ENCODE measurements at regions not wholly inside any gene's neighbourhood (a gene's known extent, or its start where the extent isn't known, plus 50 kb on each side); places are given as distances from the start of the nearest gene placed in this dataset.
A peak's percentile ranks its signal among the peaks of the same experiment; 100 is the strongest.
"Not testable (repeated sequence)": the region's sequence is repeated elsewhere in the genome, so short reads cannot be mapped to it uniquely, and the experiment has no call there.

GRCh38 chr5:82910491-82910890 is 166.7 kb downstream of the TMEM167A start:
- no peak overlapping the region for H3K4me3 ChIP-seq (ENCODE audit: low read depth, low read length)
- no peak for DNase-seq (ENCODE audit: low read depth)

- no peak overlapping the region for H3K4me3 ChIP-seq (ENCODE audit: low read depth, low read length)
- DNase-seq (ENCODE audit: low read depth) = no peak
These were observed 167.4 kb downstream of the TMEM167A start for GRCh38 chr5:82909771-82910170.

GRCh38 chr5:82905986-82906385 is 171.2 kb downstream of the TMEM167A start:
- no peak for DNase-seq (ENCODE audit: low read depth)

GRCh38 chr5:82901281-82901888 is 175.8 kb downstream of the TMEM167A start:
- DNase-seq (ENCODE audit: low read depth) = no peak
- H3K4me3 ChIP-seq (ENCODE audit: low read depth, low read length) = no peak overlapping the region

More at GRCh38 chr5:82905986-82906385, 171.2 kb downstream of the TMEM167A start:
- H3K4me3 ChIP-seq (ENCODE audit: low read depth, low read length) = no peak overlapping the region

GRCh38 chr5:82894716-82895115 is 182.5 kb downstream of the TMEM167A start:
- H3K4me3 ChIP-seq (ENCODE audit: low read depth, low read length) = no peak overlapping the region
- no peak for DNase-seq (ENCODE audit: low read depth)

GRCh38 chr5:82889088-82889487 is 188.1 kb downstream of the TMEM167A start:
- DNase-seq (ENCODE audit: low read depth) = no peak

GRCh38 chr5:82886911-82887310 is 190.3 kb downstream of the TMEM167A start:
- H3K4me3 ChIP-seq (ENCODE audit: low read depth, low read length) = no peak overlapping the region
- DNase-seq (ENCODE audit: low read depth) = no peak

More at GRCh38 chr5:82889088-82889487, 188.1 kb downstream of the TMEM167A start:
- H3K4me3 ChIP-seq (ENCODE audit: low read depth, low read length) = no peak overlapping the region

- peak; percentile 22 for DNase-seq (ENCODE audit: low read depth)
- H3K4me3 ChIP-seq (ENCODE audit: low read depth, low read length) = no peak overlapping the region
These were observed 191.4 kb downstream of the TMEM167A start for GRCh38 chr5:82885627-82886389.

- H3K4me3 ChIP-seq (ENCODE audit: low read depth, low read length) = no peak overlapping the region
- no peak for DNase-seq (ENCODE audit: low read depth)
These were observed 192.2 kb downstream of the TMEM167A start for GRCh38 chr5:82884821-82885471.

- no peak for DNase-seq (ENCODE audit: low read depth)
- no peak overlapping the region for H3K4me3 ChIP-seq (ENCODE audit: low read depth, low read length)
These were observed 194.9 kb downstream of the TMEM167A start for GRCh38 chr5:82882316-82882715.

GRCh38 chr5:82881571-82882174 is 195.5 kb downstream of the TMEM167A start:
- H3K4me3 ChIP-seq (ENCODE audit: low read depth, low read length) = no peak overlapping the region
- DNase-seq (ENCODE audit: low read depth) = no peak

- no peak overlapping the region for H3K4me3 ChIP-seq (ENCODE audit: low read depth, low read length)
- no peak for DNase-seq (ENCODE audit: low read depth)
These were observed 198.1 kb downstream of the TMEM167A start for GRCh38 chr5:82879089-82879488.

- no peak for DNase-seq (ENCODE audit: low read depth)
- no peak overlapping the region for H3K4me3 ChIP-seq (ENCODE audit: low read depth, low read length)
These were observed 203.7 kb downstream of the TMEM167A start for GRCh38 chr5:82873452-82873851.

GRCh38 chr5:82872321-82873288 is 204.6 kb downstream of the TMEM167A start:
- not testable (repeated sequence) for DNase-seq (ENCODE audit: low read depth); H3K4me3 ChIP-seq (ENCODE audit: low read depth, low read length)

- no peak for DNase-seq (ENCODE audit: low read depth)
- no peak overlapping the region for H3K4me3 ChIP-seq (ENCODE audit: low read depth, low read length)
These were observed 211.6 kb downstream of the TMEM167A start for GRCh38 chr5:82865625-82866024.

GRCh38 chr5:82863266-82863665 is 213.9 kb downstream of the TMEM167A start:
- DNase-seq (ENCODE audit: low read depth) = no peak
- H3K4me3 ChIP-seq (ENCODE audit: low read depth, low read length) = no peak overlapping the region

- DNase-seq (ENCODE audit: low read depth) = no peak
- no peak overlapping the region for H3K4me3 ChIP-seq (ENCODE audit: low read depth, low read length)
These were observed 214.5 kb downstream of the TMEM167A start for GRCh38 chr5:82862711-82863110.

GRCh38 chr5:82862261-82862660 is 214.9 kb downstream of the TMEM167A start:
- H3K4me3 ChIP-seq (ENCODE audit: low read depth, low read length) = no peak overlapping the region
- DNase-seq (ENCODE audit: low read depth) = no peak

GRCh38 chr5:82861701-82862100 is 215.5 kb downstream of the TMEM167A start:
- DNase-seq (ENCODE audit: low read depth) = no peak
- H3K4me3 ChIP-seq (ENCODE audit: low read depth, low read length) = no peak overlapping the region
